GF-D8 (cell line): ENCODE measurements at regions not wholly inside any gene's neighbourhood (a gene's known extent, or its start where the extent isn't known, plus 50 kb on each side); places are given as distances from the start of the nearest gene placed in this dataset.
"Not testable (repeated sequence)": the region's sequence is repeated elsewhere in the genome, so short reads cannot be mapped to it uniquely, and the experiment has no call there.

Experiments
- DNase-seq: peaks from one replicate; lab custom pipeline; 2025; lab: John Stamatoyannopoulos, UW

DNA sequence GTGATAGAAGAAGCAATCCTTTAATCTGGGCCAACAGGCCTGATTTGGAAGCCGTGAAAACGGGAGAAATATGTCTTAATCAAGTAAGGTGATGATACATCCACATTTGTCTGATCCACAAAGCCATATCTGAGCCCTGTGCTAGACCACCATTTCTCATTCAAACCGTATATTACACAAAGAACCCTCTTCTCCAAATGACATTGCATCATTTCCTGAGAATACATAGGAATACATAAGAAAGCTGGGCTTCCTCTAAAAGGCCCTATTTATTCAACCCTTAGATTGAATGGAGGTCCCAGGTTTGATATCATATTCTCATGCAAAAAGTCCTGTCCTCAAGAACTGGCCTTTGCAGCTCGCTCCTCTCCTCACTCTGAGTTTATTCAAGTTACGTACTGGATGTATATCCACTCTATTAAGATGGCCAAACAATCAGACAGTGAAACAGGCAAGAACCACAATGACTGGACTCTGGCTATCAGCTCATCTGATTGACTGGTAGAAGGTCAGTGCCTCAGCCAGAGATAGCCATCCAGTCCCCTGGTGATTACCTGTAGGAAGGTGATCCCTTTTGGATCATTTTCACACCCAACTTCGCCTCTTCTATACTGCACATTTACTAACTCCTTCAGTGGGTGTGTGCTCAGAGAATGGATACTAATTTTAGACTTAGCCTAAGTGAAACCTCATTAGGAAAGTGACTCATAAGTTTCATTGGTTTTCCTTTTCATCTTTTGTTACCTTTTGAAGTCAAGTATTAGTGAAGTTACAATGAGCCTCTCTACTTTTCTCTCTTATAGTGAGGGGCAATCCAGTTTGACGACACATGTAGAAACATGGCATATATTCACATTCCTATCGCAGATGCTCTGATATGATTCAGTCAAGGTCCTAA is 167.6 kb upstream of the WWC1 start:
- no peak for DNase-seq

DNA sequence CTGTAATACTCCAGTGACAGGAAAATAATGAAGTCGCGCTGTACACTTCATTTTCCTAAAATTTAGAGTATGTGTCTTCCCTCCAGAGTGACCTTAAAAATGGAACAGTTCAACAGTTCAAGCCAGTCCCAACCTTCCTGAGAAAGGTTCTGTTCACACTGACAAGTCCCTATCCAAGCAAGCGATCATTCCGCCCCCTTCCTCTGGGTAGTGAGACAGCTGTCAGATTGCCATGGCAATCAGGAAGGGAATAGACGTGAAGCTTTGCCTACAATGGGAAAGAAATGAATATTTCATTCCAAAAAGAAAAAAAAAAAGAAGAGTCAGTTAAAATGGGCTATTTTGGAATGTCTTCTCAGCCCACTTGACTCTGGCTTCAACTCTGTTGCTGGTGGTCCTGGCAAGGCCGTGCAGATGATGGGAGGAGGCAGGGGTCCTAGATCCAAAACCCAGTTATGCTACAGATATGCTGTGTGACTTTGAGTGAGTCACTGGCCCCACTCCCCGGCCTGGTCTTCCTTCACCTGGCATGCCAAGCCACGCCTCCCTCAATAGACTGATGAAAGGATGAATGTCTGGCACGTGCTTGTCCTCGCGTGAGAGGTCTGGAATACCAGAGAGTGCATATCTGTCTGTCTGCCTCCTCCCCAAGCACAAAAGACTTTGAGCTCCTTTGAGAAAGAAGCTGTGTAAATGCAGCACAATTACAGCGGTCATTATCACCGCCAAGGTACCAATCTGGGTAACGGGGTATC is 165.8 kb upstream of the WWC1 start:
- DNase-seq = no peak

DNA sequence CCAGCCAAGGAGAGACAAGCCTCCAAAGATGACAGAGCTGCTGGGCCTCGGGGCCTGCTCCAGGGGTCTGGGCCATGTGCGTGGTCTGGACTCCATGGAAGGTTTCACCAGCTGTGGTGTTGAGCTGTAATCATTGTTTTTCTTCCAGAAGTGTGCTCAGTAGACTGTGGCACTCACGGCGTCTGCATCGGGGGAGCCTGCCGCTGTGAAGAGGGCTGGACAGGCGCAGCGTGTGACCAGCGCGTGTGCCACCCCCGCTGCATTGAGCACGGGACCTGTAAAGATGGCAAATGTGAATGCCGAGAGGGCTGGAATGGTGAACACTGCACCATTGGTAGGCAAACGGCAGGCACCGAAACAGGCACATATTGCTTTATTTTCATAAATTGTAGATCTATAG is 164.8 kb upstream of the WWC1 start:
- DNase-seq = no peak

DNA sequence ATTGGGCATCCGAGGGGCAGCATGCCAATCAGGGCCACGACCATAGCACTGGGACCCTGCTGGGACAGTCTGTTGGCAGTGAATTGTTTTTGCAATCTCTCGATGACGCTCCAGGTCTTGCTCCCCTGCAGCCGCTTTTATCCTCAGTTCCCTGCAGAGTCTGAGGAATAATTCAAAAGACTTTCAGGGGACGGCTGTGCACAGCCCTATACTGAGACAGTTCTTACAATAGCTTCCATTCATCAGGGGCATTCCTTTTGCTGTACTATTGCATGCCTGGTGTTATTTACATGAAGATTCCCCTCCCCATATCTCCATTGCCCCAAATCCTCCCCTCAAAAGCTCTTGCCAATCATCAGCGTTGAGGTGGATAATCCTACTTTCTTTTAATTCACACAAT is 163.3 kb upstream of the WWC1 start:
- DNase-seq = no peak

DNA sequence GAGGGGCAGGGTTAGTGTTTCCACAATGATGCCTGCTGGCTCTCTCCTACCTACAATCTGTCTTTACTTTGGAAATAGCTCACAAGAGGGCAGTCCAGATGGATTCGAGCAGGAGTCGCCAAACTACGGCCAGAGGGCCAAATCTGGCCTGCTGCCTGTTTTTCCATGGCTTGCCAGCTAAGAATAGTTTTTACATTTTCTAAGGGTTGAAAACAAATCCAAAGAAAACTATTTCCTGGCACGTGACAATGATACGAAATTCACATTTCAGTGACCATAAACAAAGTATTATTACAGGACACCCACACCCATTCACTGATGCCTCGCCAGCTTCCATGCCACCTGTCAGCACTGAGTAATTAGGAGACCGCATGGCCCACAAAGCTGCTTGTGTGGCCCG is 162.9 kb upstream of the WWC1 start:
- DNase-seq = no peak

DNA sequence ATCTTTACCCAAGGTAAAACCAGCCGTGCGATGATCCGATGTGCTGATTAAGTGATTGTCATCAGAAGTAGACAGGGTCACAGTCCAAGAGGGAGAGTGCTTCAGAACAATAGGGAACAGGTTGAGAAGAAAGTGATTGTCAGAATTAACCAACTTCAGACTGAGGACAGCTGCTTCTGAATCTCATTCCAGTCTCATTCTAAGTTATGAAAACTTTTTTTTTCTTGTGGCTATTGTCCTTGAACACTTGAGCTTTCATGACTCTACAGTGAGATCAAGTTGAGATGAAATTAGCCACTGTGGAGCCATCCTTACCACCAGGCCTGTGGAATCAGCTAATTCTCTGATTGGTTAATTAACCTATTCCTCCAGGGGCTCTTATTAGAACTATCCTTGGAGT is 159.9 kb upstream of the WWC1 start:
- DNase-seq = no peak

DNA sequence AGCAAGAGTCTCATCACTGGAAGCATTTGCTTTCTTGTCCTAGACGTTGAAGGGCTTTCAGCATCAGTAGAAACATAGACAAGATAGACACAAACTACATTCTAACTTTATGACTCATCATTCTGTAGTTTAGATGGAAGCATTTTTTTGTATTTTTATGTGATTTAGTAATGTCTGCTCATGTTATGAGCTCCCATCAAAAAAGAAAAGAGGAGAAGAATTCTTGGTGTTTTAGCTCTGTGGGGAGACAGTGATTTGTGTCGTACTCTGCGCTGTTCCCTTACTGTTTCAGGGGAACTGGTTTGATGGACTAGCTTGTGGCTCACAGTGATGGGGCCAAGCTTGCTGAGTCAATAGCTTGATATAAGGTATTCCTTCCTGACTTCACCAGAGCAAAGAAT is 159.2 kb upstream of the WWC1 start:
- no peak for DNase-seq

DNA sequence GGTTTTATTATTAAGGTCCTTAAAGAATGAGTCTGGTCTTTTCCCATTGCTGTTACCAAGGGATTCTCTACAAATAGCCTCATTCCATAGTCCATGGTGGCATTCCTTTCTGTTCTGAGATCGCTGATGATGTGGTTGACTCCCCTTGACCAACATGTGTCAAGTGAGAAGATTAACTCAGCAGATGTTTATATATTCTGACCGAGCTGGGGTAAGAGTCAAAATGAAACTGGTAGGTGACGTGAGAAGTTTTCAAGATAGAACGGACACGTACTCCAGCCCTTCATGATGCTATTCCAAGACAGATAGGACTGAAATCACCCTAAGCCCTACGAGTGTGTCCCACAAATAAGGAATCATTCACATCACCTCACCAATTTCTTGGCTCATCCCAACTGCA is 155.5 kb upstream of the WWC1 start:
- DNase-seq = no peak

DNA sequence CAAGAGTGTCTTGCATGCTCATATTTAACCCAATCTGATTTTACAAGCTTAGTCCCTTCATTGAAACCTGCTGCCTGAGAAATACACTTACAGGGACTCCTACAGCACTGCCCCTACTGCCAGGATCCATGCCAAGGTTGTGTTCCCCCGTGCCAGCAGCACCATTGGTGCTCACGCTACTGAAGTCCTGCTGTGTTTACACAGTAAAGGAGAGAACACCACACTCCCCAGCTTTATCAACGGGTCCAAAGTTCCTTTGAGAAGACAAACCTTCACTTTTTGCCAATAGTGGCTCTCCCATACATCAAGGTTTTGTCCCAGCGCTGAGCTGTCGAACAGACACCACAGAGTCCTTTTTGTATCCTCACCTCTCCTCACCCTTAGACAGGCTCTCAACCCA is 155.1 kb upstream of the WWC1 start:
- DNase-seq = no peak

DNA sequence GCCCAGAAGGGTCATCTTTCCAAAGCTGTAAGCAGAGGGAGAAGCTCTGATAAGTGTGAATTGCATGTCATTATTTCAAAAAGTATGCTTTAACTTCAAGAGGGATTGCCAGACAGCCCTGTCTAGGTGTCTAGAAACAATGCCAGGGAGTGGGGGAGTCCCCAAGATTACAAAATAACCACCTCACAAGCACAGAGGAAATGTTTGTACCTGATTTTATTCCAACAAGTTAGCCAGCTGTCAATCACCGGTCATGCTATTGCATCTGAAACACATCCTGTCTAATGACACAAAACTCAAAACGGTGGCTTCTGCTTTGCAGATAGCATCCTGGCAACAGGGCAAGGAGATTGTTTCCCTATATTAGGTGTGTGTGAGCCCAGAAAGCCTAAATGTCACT is 154.2 kb upstream of the WWC1 start:
- DNase-seq = no peak

DNA sequence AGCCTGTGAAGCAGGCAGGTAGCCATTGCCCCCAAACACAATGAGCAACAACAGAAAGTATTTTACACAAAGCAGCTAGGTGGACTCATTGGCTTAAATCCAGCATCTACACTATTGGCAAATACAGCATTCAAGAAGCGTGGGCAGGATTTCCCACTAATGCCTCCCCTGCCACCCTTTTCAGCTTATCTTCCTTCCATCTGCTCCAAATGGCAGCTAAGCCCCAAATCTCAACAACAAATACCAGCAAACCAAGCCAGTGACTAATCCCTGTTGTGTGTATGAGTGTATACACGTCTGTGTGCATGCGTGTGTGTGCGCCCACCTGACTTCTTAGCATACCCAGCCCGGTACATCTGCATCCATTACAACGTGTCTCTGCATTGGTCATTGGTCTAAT is 151.2 kb upstream of the WWC1 start:
- no peak for DNase-seq

DNA sequence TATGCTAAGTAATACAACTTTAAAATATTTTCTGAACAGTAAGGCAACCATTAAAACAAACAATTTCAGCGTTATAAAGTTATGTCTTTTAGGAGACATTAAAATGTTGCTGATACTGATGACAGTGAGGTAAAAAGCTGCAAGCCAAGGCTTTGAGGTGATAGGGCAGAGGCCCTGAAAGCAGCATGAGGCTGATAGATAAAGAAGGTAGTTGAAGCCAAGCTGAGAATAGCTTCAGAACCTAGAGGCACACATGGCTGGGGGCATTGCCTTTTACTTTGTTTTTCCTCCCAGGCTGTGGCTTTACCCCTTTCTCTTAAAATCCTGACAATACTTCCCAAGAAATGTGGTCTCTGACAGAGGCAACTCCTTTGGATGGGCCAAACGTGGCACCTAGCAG is 149.0 kb upstream of the WWC1 start:
- no peak for DNase-seq

DNA sequence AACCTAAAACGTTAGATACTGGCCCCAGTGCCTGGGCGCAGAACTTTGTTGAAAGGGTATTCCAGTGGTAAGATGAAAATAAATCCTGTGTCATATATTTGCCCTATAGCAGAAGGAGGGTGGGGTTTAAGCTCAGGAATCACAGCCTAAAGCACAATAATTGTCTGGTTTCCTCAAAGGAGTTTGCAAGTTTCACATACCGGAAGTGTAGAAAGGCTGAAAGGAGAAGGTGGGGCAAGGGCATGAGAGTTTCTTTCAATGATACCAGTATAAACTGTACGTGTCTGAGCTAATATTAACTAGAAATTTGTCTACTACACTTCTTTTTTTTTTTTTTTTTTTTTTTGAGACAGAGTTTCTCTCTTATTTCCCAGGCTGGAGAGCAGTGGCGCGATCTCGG is 147.9 kb upstream of the WWC1 start:
- DNase-seq = not testable (repeated sequence)

DNA sequence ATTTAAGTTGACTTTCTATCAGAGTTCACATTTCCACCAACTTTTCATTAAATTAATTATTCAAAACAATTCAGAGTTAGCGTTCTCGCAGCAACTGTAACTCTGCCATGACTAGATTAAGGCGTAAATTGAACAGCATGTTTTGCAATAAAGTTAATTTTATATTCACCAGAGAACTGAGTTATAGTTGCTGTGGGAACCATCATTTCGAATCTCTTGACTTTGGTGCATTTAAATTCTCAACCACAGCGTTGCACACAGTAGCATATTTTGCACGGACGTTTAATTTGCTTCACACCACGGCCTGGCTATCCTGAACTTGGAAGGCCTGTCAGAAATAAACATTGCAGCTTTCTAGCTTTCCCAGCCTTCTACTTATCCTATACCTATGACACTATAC is 144.3 kb upstream of the WWC1 start:
- no peak for DNase-seq

DNA sequence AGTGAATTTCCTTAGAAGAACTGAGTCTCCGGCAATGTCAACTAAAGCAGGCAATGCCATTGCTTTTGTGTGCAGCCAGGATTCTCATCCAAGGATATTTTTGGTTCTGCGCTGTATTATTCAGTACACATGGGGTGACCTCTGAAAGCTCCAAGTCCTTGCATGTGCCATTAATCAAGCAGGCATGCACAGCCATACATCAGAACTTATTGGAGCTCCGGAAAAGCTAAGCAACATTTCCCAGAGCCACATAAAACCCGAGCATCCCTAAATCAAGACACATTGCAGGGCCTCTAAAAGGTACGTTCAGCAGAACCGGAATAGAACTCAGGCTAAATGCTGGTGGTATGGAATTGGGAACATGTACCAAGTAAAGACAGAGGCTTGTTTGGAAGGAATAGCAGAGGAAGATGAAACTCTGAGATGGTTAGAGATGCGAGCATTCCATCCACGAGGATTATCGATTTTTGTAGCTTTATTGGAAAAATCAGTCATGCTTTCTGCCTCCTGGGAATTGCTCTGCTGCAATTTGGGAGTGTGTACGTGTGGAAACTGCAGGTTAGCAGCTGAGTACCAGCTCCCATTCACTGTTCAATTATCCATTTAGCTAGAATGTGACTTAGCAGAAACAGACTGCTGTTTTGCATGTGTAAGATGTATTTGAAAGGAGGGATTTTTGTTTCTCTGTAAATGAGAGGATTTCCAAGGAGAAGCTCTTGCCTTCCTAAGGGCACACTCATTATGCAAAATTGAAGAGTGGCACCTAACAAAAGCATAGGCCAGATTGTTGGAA is 143.7 kb upstream of the WWC1 start:
- no peak for DNase-seq

DNA sequence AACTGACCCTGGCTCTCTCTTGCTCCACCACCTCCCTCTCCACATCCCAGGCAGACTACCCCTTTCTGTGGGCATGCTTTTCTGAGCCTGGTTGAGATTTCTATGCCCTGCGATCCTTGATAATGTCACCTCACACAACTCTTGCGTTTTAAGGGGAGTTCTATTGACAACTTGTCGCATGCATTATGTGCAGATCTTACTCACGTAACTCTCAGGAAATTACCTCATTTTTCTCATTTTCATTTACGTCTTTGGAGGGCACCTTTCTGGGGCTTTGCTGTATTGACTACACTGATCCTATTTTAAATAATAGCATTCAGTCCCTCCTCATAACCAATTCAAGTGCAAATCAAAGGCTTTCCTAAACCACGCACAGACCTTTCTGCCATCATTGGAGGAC is 140.4 kb upstream of the WWC1 start:
- DNase-seq = no peak

DNA sequence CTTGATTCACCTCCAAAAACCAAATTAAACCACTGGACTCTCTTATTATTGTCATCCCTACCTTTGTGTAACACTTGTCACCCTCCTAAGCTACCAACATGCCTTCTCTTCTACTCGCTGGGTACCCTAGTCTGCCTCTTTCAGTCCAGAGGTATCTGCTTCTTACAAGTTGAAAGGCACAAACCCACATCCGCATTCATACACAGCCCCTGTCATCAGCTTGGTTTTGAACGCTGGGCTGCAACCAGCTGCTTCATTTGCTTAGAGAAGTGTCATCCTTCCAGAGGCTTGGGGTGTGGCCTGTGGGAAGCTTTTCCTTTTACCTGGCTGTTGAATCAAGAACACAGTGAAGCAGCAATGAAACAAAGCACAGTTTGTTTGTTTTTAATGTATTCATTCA is 138.8 kb upstream of the WWC1 start:
- no peak for DNase-seq

DNA sequence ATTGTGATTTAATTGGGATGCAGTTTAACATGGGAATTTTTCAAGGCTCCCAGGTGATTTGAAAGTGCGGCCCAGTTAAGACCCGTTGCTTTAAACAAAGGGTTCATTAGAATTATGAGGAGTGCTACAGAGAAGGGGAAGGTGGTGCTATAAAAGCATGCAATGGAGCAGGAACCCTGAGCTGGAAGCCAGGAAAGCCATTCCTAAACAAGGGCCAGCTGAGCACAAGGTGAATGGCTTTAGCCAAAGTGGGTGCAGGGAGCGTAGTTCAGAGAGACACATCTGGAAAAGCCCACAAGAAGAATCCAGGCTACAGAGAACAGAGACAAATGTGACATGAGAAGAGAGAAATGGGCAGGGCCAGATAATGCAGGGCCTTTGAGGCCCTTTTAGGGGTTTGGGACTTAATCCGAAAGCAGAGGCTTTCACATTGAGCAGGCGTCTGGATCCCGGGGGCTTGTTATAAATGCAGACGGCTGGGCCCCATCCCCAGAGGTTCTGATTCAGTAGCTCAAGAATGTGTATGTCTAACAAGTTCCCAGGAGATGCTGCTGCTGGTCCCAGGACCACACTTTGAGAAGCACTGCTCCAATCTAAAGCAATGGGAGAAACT is 138.1 kb upstream of the WWC1 start:
- DNase-seq = no peak

DNA sequence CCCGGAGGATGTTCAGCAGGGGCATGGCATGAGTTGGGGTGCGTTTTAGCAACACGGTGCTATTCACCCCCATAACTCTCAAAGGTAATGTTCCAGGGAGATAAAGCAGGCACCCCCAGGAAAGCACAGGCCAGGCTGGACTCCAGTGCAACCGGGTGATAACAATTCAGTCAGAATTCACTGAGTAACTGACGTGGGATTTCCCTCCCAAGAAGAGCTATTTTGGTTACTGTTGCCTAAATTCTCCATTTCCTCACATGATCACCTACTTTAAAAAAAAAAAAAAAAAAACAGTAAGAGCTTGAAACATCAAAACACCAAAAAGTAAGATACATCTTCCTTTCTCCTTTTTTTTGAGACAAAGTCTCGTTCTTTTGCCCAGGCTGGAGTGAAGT is 137.6 kb upstream of the WWC1 start:
- DNase-seq = no peak

DNA sequence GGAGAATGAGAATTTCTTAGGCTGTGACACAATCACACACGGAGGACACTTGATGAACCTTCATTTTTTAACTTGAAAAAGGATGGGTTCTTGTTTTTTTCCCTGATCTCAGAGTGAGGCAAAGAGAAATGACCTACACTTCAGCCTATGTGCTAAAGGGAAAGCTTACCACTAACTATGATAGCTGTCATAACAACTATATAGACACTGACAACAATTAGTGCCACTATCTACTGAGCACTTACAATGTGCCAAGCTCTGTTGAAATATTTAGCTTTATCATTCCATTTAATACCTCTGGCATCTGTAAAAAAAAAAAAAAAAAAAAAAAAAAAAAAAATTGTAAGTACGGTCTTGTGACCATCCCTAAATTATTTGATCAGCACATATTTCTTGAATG is 135.9 kb upstream of the WWC1 start:
- no peak for DNase-seq

DNA sequence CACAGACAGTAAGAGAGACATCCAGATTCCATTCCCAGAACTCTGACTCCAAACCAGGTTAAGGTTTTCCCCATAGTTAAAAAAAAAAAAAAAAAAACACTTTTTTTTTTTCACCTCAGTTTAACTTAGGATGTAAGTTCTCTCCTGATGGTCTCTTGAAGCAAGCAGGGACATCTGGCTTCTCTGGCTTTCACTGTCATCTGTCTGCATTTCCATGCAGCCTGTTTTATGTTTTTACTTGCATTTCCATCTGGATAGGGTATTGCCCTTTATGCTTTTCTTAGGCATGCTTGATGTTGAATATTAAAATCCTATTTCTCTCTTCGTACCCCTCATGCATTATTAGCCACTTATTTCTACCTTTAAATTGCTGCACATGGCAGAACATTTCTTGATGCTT is 135.3 kb upstream of the WWC1 start:
- DNase-seq = no peak

DNA sequence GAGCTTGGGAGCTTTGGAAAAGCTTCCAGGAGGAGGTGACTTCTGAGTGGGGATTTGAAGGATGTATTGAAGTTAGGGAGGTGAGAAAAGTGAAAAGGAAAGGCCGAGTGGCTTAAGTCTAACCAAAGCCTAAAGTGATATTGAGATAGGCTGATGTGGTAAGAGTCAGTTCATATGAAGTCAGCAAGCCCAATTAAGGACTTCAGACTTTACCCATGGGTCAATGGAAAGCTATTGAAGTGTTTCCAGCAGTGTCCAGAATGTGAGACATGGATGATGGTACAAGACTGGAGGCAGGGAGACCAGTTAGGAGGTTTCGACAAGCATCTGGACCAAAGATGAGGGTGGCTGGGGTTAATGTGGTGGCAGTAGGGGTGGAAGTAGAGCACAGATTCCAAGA is 134.3 kb upstream of the WWC1 start:
- no peak for DNase-seq
